Liver (tissue), 3 donors: ENCODE measurements at regions not wholly inside any gene's neighbourhood (a gene's known extent, or its start where the extent isn't known, plus 50 kb on each side); places are given as distances from the start of the nearest gene placed in this dataset.

ENCODE experiments used
- EGR1 ChIP-seq, 2 donors: IDR thresholded peaks; 2 replicates each; pipeline ENCODE4 v1.6.1; 2016 to 2018; ENCODE audit warnings: antibody characterized with exemption in 2 of 2, low read depth in 2 of 2
- GABPA ChIP-seq, 2 donors: IDR thresholded peaks in 1 of 2; conservative IDR thresholded peaks in 1 of 2; 2 replicates each; pipeline ENCODE4 v1.6.1; 2016; ENCODE audit warnings: antibody characterized with exemption in 2 of 2, mild to moderate bottlenecking in 1 of 2, moderate library complexity in 1 of 2
- JUND ChIP-seq, 2 donors: IDR thresholded peaks; 2 replicates each; pipeline ENCODE4 v1.6.1; 2016; ENCODE audit warnings: antibody characterized with exemption in 2 of 2
- RAD21 ChIP-seq, 2 donors: IDR thresholded peaks; 2 replicates each; pipeline ENCODE4 v1.6.1; 2016; ENCODE audit warnings: antibody characterized with exemption in 2 of 2, mild to moderate bottlenecking in 2 of 2
- SP1 ChIP-seq: IDR thresholded peaks from 2 replicates; pipeline ENCODE4 v1.6.1; 2018; ENCODE audit warnings: antibody characterized with exemption, mild to moderate bottlenecking
- TAF1 ChIP-seq: conservative IDR thresholded peaks from 2 replicates; pipeline ENCODE4 v1.6.1; 2016; ENCODE audit warnings: antibody characterized with exemption, mild to moderate bottlenecking
- TF ChIP-seq, protein P1 (sequence below): IDR thresholded peaks from 2 replicates; pipeline ENCODE4 v1.6.1; 2016; ENCODE audit warnings: antibody characterized with exemption, mild to moderate bottlenecking
- TF ChIP-seq, protein P2 (sequence below): fragments of 150-350 bp; IDR thresholded peaks from 2 replicates; pipeline ENCODE4 v1.5.1; 2017; ENCODE audit warnings: improper control_type of control experiment, low read depth, low read length; ENCODE audit not compliant: missing input control
- TF ChIP-seq, protein P3 (sequence below): IDR thresholded peaks from 2 replicates; pipeline ENCODE4 v1.6.1; 2016; ENCODE audit warnings: antibody characterized with exemption
- donor health status: healthy.
- donor health status: healthy.

DNA sequence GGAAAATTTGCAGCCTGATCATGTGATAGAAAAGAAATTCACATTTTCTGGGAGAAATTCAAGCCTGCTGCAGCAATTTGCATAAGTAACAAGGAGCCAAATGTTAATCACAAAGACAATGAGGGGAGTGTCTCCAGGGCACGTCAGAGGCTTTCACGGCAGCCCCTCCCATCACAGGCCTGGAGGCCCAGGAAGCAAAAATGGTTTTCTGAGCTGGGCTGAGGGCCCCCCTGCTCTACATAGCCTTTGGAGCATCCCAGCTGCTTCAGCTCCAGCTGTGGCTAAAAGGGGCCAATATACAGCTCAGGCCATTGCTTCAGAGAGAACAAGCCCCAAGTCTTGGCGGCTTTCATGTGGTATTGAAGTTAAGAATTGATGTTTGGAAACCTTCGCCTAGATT lies 445.3 kb upstream of the ZEB2 start:
- TF ChIP-seq GABPA (IDR thresholded peaks at IDR 0.05 in 1 of 2, conservative IDR thresholded peaks at IDR 0.05 in 1 of 2) (no peak), SP1 (no peak), RAD21 (IDR thresholded peaks at IDR 0.05) (no peak), EGR1 (IDR thresholded peaks at IDR 0.05; ENCODE audit: low read depth in 2 of 2) (no peak), TAF1 (no peak), JUND (IDR thresholded peaks at IDR 0.05) (no peak)
- TF ChIP-seq, protein P1, sequence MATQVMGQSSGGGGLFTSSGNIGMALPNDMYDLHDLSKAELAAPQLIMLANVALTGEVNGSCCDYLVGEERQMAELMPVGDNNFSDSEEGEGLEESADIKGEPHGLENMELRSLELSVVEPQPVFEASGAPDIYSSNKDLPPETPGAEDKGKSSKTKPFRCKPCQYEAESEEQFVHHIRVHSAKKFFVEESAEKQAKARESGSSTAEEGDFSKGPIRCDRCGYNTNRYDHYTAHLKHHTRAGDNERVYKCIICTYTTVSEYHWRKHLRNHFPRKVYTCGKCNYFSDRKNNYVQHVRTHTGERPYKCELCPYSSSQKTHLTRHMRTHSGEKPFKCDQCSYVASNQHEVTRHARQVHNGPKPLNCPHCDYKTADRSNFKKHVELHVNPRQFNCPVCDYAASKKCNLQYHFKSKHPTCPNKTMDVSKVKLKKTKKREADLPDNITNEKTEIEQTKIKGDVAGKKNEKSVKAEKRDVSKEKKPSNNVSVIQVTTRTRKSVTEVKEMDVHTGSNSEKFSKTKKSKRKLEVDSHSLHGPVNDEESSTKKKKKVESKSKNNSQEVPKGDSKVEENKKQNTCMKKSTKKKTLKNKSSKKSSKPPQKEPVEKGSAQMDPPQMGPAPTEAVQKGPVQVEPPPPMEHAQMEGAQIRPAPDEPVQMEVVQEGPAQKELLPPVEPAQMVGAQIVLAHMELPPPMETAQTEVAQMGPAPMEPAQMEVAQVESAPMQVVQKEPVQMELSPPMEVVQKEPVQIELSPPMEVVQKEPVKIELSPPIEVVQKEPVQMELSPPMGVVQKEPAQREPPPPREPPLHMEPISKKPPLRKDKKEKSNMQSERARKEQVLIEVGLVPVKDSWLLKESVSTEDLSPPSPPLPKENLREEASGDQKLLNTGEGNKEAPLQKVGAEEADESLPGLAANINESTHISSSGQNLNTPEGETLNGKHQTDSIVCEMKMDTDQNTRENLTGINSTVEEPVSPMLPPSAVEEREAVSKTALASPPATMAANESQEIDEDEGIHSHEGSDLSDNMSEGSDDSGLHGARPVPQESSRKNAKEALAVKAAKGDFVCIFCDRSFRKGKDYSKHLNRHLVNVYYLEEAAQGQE: no peak
- TF ChIP-seq, protein P2, sequence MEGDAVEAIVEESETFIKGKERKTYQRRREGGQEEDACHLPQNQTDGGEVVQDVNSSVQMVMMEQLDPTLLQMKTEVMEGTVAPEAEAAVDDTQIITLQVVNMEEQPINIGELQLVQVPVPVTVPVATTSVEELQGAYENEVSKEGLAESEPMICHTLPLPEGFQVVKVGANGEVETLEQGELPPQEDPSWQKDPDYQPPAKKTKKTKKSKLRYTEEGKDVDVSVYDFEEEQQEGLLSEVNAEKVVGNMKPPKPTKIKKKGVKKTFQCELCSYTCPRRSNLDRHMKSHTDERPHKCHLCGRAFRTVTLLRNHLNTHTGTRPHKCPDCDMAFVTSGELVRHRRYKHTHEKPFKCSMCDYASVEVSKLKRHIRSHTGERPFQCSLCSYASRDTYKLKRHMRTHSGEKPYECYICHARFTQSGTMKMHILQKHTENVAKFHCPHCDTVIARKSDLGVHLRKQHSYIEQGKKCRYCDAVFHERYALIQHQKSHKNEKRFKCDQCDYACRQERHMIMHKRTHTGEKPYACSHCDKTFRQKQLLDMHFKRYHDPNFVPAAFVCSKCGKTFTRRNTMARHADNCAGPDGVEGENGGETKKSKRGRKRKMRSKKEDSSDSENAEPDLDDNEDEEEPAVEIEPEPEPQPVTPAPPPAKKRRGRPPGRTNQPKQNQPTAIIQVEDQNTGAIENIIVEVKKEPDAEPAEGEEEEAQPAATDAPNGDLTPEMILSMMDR: no peak
- TF ChIP-seq, protein P3, sequence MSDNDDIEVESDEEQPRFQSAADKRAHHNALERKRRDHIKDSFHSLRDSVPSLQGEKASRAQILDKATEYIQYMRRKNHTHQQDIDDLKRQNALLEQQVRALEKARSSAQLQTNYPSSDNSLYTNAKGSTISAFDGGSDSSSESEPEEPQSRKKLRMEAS: no peak
